Lung microvascular endothelial cell (primary cell): ENCODE measurements at regions not wholly inside any gene's neighbourhood (a gene's known extent, or its start where the extent isn't known, plus 50 kb on each side); places are given as distances from the start of the nearest gene placed in this dataset.

ENCODE experiments used
- DNase-seq, 2 donors: peaks; one replicate each; pipeline versions ENCODE4 v3.0.0 to v3.0.0-alpha.2; 2010; ENCODE audit warnings: low read depth in 2 of 2

- no peak for DNase-seq
Observed at GRCh38 chr22:34427841-34428240, 507.6 kb upstream of the LARGE1 start.

GRCh38 chr22:34429314-34429713 lies 509.0 kb upstream of the LARGE1 start:
- DNase-seq: no peak

GRCh38 chr22:34430386-34430785 lies 510.1 kb upstream of the LARGE1 start:
- DNase-seq: no peak

GRCh38 chr22:34434371-34434770 lies 514.1 kb upstream of the LARGE1 start:
- no peak for DNase-seq

- no peak for DNase-seq
Observed at GRCh38 chr22:34437140-34437539, 516.9 kb upstream of the LARGE1 start.

GRCh38 chr22:34454598-34454997 lies 534.3 kb upstream of the LARGE1 start:
- DNase-seq: no peak

- DNase-seq: no peak
Observed at GRCh38 chr22:34462795-34463194, 542.5 kb upstream of the LARGE1 start.

GRCh38 chr22:34475886-34476285 lies 555.6 kb upstream of the LARGE1 start:
- no peak for DNase-seq

- no peak for DNase-seq
Observed at GRCh38 chr22:34476762-34477161, 556.5 kb upstream of the LARGE1 start.

- DNase-seq: no peak
Observed at GRCh38 chr22:34481090-34481489, 560.8 kb upstream of the LARGE1 start.

GRCh38 chr22:34486381-34486780 lies 566.1 kb upstream of the LARGE1 start:
- DNase-seq: no peak

GRCh38 chr22:34489861-34490260 lies 569.6 kb upstream of the LARGE1 start:
- DNase-seq: no peak

GRCh38 chr22:34490886-34491285 lies 570.6 kb upstream of the LARGE1 start:
- DNase-seq: no peak

GRCh38 chr22:34493486-34493885 lies 572.5 kb upstream of the ISX start:
- DNase-seq: no peak

- no peak for DNase-seq
Observed at GRCh38 chr22:34501366-34501965, 564.5 kb upstream of the ISX start.

- no peak for DNase-seq
Observed at GRCh38 chr22:34502821-34503220, 563.1 kb upstream of the ISX start.

- no peak for DNase-seq
Observed at GRCh38 chr22:34508797-34509196, 557.2 kb upstream of the ISX start.

- DNase-seq: no peak
Observed at GRCh38 chr22:34526681-34527080, 539.3 kb upstream of the ISX start.

- DNase-seq: no peak
Observed at GRCh38 chr22:34534101-34534500, 531.9 kb upstream of the ISX start.

GRCh38 chr22:34567367-34567766 lies 498.6 kb upstream of the ISX start:
- no peak for DNase-seq

- no peak for DNase-seq
Observed at GRCh38 chr22:34570408-34570807, 495.6 kb upstream of the ISX start.

GRCh38 chr22:34579519-34579918 lies 486.4 kb upstream of the ISX start:
- DNase-seq: no peak

GRCh38 chr22:34587357-34588356 lies 478.3 kb upstream of the ISX start:
- DNase-seq: no peak
